ENCODE measurements at regions not wholly inside any gene's neighbourhood (a gene's known extent, or its start where the extent isn't known, plus 50 kb on each side); places are given as distances from the start of the nearest gene placed in this dataset.

- TF ChIP-seq CTCF (IDR thresholded peaks at IDR 0.05; ENCODE audit: insufficient read depth, low read length, poor library complexity, severe bottlenecking): no peak
- no peak for TF ChIP-seq EZH2phosphoT487 (conservative IDR thresholded peaks at IDR 0.05; ENCODE audit: low read length)
Measured at GRCh38 chr20:12354725-12355124, 437.0 kb downstream of the BTBD3 start.
